GM19467 (cell line): ENCODE measurements at regions not wholly inside any gene's neighbourhood (a gene's known extent, or its start where the extent isn't known, plus 50 kb on each side); places are given as distances from the start of the nearest gene placed in this dataset.
"Not testable (repeated sequence)": the region's sequence is repeated elsewhere in the genome, so short reads cannot be mapped to it uniquely, and the experiment has no call there.

ENCODE experiments used
- ATAC-seq: cut with Tn5 transposase; IDR thresholded peaks from one replicate; pipeline ENCODE4 v1.9.1; 2021; ENCODE audit warnings: mild to moderate bottlenecking, moderate library complexity; ENCODE audit not compliant: unreplicated experiment

GRCh38 chr10:61059636-61060035 lies 115.7 kb upstream of the RHOBTB1 start:
- ATAC-seq, result no peak

GRCh38 chr10:61052469-61053205 lies 108.7 kb upstream of the RHOBTB1 start:
- no peak for ATAC-seq

- ATAC-seq, result no peak
Observed at GRCh38 chr10:61051344-61051743, 107.4 kb upstream of the RHOBTB1 start.

- ATAC-seq, result no peak
Observed at GRCh38 chr10:61050120-61050745, 106.2 kb upstream of the RHOBTB1 start.

- ATAC-seq, result no peak
Observed at GRCh38 chr10:61049386-61049785, 105.4 kb upstream of the RHOBTB1 start.

GRCh38 chr10:61047788-61048560 lies 104.0 kb upstream of the RHOBTB1 start:
- no peak for ATAC-seq

- ATAC-seq, result no peak
Observed at GRCh38 chr10:61047081-61047480, 103.1 kb upstream of the RHOBTB1 start.

- not testable (repeated sequence) for ATAC-seq
Observed at GRCh38 chr10:61045480-61045879, 101.5 kb upstream of the RHOBTB1 start.

- no peak for ATAC-seq
Observed at GRCh38 chr10:61042533-61042932, 98.5 kb upstream of the RHOBTB1 start.

- no peak for ATAC-seq
Observed at GRCh38 chr10:61040399-61041016, 96.5 kb upstream of the RHOBTB1 start.

- ATAC-seq, result no peak
Observed at GRCh38 chr10:61039868-61040267, 95.9 kb upstream of the RHOBTB1 start.

- ATAC-seq, result not testable (repeated sequence)
Observed at GRCh38 chr10:61037261-61037830, 93.4 kb upstream of the RHOBTB1 start.

GRCh38 chr10:61036148-61036547 lies 92.2 kb upstream of the RHOBTB1 start:
- ATAC-seq, result not testable (repeated sequence)

- ATAC-seq, result no peak
Observed at GRCh38 chr10:61031341-61031740, 87.4 kb upstream of the RHOBTB1 start.

- no peak for ATAC-seq
Observed at GRCh38 chr10:61029411-61029810, 85.4 kb upstream of the RHOBTB1 start.

- no peak for ATAC-seq
Observed at GRCh38 chr10:61028861-61029361, 84.9 kb upstream of the RHOBTB1 start.

- ATAC-seq, result no peak
Observed at GRCh38 chr10:61024856-61025201, 80.8 kb upstream of the RHOBTB1 start.

GRCh38 chr10:61024151-61024855 lies 80.3 kb upstream of the RHOBTB1 start:
- ATAC-seq, result no peak

- ATAC-seq, result no peak
Observed at GRCh38 chr10:61023053-61023452, 79.1 kb upstream of the RHOBTB1 start.

GRCh38 chr10:61021926-61022325 lies 77.9 kb upstream of the RHOBTB1 start:
- ATAC-seq, result no peak
